Activated naive CD4-positive, alpha-beta T cell treated with anti-CD3 and anti-CD28 coated beads, Interleukin-2, amount 10 ng/mL, durations not matched to agents 7 days and 5 days (primary cell): ENCODE measurements at regions not wholly inside any gene's neighbourhood (a gene's known extent, or its start where the extent isn't known, plus 50 kb on each side); places are given as distances from the start of the nearest gene placed in this dataset.
A peak's percentile ranks its signal among the peaks of the same experiment; 100 is the strongest.

Experiments
- CTCF ChIA-PET: fragments of 350-600 bp; sonication (Branson Sonifier 250); formaldehyde crosslinking; loops from one replicate; lab custom pipeline; 2021; ENCODE audit warnings: antibody characterized with exemption; lab: Charles Lee
- DNase-seq: peaks from one replicate; pipeline ENCODE4 v3.0.0-alpha.2; 2020
- H3K27ac Mint-ChIP-seq: one replicate; pipeline ENCODE4 v1.8.0; 2021; ENCODE audit warnings: mild to moderate bottlenecking, moderate library complexity, mixed read lengths
- H3K27me3 Mint-ChIP-seq: one replicate; pipeline ENCODE4 v1.8.0; 2021; ENCODE audit warnings: mild to moderate bottlenecking, mixed read lengths
- H3K36me3 Mint-ChIP-seq: one replicate; pipeline ENCODE4 v1.8.0; 2021; ENCODE audit warnings: mixed read lengths
- H3K4me1 Mint-ChIP-seq: one replicate; pipeline ENCODE4 v1.8.0; 2021; ENCODE audit warnings: mixed read lengths
- H3K4me3 Mint-ChIP-seq: one replicate; pipeline ENCODE4 v1.8.0; 2021; ENCODE audit warnings: mild to moderate bottlenecking, moderate library complexity, mixed read lengths
- H3K9me3 Mint-ChIP-seq: one replicate; pipeline ENCODE4 v1.8.0; 2021; ENCODE audit warnings: mixed read lengths

- Mint-ChIP-seq H3K4me3 (no peak overlapping the region), H3K27ac (no peak overlapping the region)
- CTCF ChIA-PET, result interaction anchor here (0.9 to 1.4 kb wide), 4 partner anchors 9 to 110 kb away, joined by 3 to 4 read pairs (median 4); no protein-coding TSS in a partner anchor
Measured at GRCh38 chr1:234973426-234974250, 155.0 kb downstream of the TOMM20 start.

GRCh38 chr1:234972411-234973191, 156.0 kb downstream of the TOMM20 start:
- DNase-seq, result no peak
- Mint-ChIP-seq H3K27ac (no peak overlapping the region), H3K9me3 (no peaks in the 10 kb centered on the region), H3K4me1 (peaks cover 41% of the 10 kb centered on the region), H3K4me3 (no peak overlapping the region), H3K36me3 (no peaks in the 10 kb centered on the region), H3K27me3 (no peaks in the 10 kb centered on the region)
- CTCF ChIA-PET, result interaction anchor here (0.8 to 1.4 kb wide), 3 partner anchors 11 to 245 kb away, joined by 3 to 4 read pairs (median 3); no protein-coding TSS in a partner anchor

More at GRCh38 chr1:234973426-234974250, 155.0 kb downstream of the TOMM20 start:
- Mint-ChIP-seq H3K9me3 (no peaks in the 10 kb centered on the region), H3K36me3 (no peaks in the 10 kb centered on the region), H3K4me1 (peaks cover 50% of the 10 kb centered on the region), H3K27me3 (no peaks in the 10 kb centered on the region)
- no peak for DNase-seq

- CTCF ChIA-PET, result interaction anchor here (0.8 to 1.2 kb wide), 4 partner anchors 9 to 472 kb away, joined by 3 read pairs; no protein-coding TSS in a partner anchor
- peaks cover 37% of the 10 kb centered on the region for H3K4me1 Mint-ChIP-seq
Measured at GRCh38 chr1:234971586-234972297, 156.9 kb downstream of the TOMM20 start.

GRCh38 chr1:234970731-234971476, 157.7 kb downstream of the TOMM20 start:
- H3K36me3 Mint-ChIP-seq, result no peaks in the 10 kb centered on the region
- CTCF ChIA-PET, result interaction anchor here (0.8 to 1.7 kb wide), 6 partner anchors 10 to 472 kb away, joined by 3 to 5 read pairs (median 4); no protein-coding TSS in a partner anchor
- H3K4me1 Mint-ChIP-seq, result peaks cover 43% of the 10 kb centered on the region
- H3K27me3 Mint-ChIP-seq, result no peaks in the 10 kb centered on the region
- no peak for DNase-seq
- H3K9me3 Mint-ChIP-seq, result peaks cover 3% of the 10 kb centered on the region
- peak overlapping the region; percentile 6 for H3K27ac Mint-ChIP-seq
- H3K4me3 Mint-ChIP-seq, result no peak overlapping the region

More at GRCh38 chr1:234971586-234972297, 156.9 kb downstream of the TOMM20 start:
- H3K9me3 Mint-ChIP-seq, result no peaks in the 10 kb centered on the region
- no peaks in the 10 kb centered on the region for H3K27me3 Mint-ChIP-seq
- no peak overlapping the region for H3K27ac Mint-ChIP-seq
- no peaks in the 10 kb centered on the region for H3K36me3 Mint-ChIP-seq
- no peak for DNase-seq
- no peak overlapping the region for H3K4me3 Mint-ChIP-seq

GRCh38 chr1:234970401-234970730, 158.3 kb downstream of the TOMM20 start:
- CTCF ChIA-PET, result interaction anchor here (0.7 to 1.7 kb wide), 6 partner anchors 19 to 471 kb away, joined by 3 to 5 read pairs (median 4); no protein-coding TSS in a partner anchor
- H3K36me3 Mint-ChIP-seq, result peaks cover under 1% of the 10 kb centered on the region
- peaks cover 46% of the 10 kb centered on the region for H3K4me1 Mint-ChIP-seq
- no peaks in the 10 kb centered on the region for H3K27me3 Mint-ChIP-seq
- H3K9me3 Mint-ChIP-seq, result peaks cover 3% of the 10 kb centered on the region
- no peak overlapping the region for H3K27ac Mint-ChIP-seq
- no peak overlapping the region for H3K4me3 Mint-ChIP-seq
- no peak for DNase-seq

GRCh38 chr1:234969581-234970400, 158.8 kb downstream of the TOMM20 start:
- peaks cover 47% of the 10 kb centered on the region for H3K4me1 Mint-ChIP-seq
- H3K9me3 Mint-ChIP-seq, result peaks cover 3% of the 10 kb centered on the region
- H3K27me3 Mint-ChIP-seq, result no peaks in the 10 kb centered on the region
- H3K27ac Mint-ChIP-seq, result no peak overlapping the region
- CTCF ChIA-PET, result interaction anchor here (0.7 to 1.7 kb wide), 3 partner anchors 19 to 114 kb away, joined by 3 to 4 read pairs (median 3); no protein-coding TSS in a partner anchor
- peaks cover 4% of the 10 kb centered on the region for H3K36me3 Mint-ChIP-seq
- no peak overlapping the region for H3K4me3 Mint-ChIP-seq
- no peak for DNase-seq

- DNase-seq, result no peak
- CTCF ChIA-PET, result no interaction called here
- peaks cover 3% of the 10 kb centered on the region for H3K9me3 Mint-ChIP-seq
- no peak overlapping the region for H3K4me3 Mint-ChIP-seq
- peaks cover 4% of the 10 kb centered on the region for H3K36me3 Mint-ChIP-seq
- no peak overlapping the region for H3K27ac Mint-ChIP-seq
- no peaks in the 10 kb centered on the region for H3K27me3 Mint-ChIP-seq
- peaks cover 54% of the 10 kb centered on the region for H3K4me1 Mint-ChIP-seq
Measured at GRCh38 chr1:234969011-234969441, 159.6 kb downstream of the TOMM20 start.

- Mint-ChIP-seq H3K4me1 (peaks cover 60% of the 10 kb centered on the region), H3K4me3 (no peak overlapping the region), H3K27ac (no peak overlapping the region), H3K27me3 (no peaks in the 10 kb centered on the region), H3K9me3 (peaks cover 3% of the 10 kb centered on the region), H3K36me3 (peaks cover 4% of the 10 kb centered on the region)
- CTCF ChIA-PET, result no interaction called here
- no peak for DNase-seq
Measured at GRCh38 chr1:234968451-234968850, 160.2 kb downstream of the TOMM20 start.

- Mint-ChIP-seq H3K27me3 (no peaks in the 10 kb centered on the region), H3K4me3 (no peak overlapping the region), H3K27ac (no peak overlapping the region), H3K36me3 (peaks cover 4% of the 10 kb centered on the region), H3K9me3 (peaks cover 3% of the 10 kb centered on the region), H3K4me1 (peaks cover 69% of the 10 kb centered on the region)
- CTCF ChIA-PET, result interaction anchor here (1.6 kb wide), 1 partner anchor 9 kb away, joined by 5 read pairs; no protein-coding TSS in a partner anchor
- DNase-seq, result no peak
Measured at GRCh38 chr1:234967121-234967520, 161.5 kb downstream of the TOMM20 start.

- H3K4me3 Mint-ChIP-seq, result no peak overlapping the region
- H3K27me3 Mint-ChIP-seq, result no peaks in the 10 kb centered on the region
- peak overlapping the region; percentile 90 for H3K27ac Mint-ChIP-seq
- H3K4me1 Mint-ChIP-seq, result peaks cover 69% of the 10 kb centered on the region
- peaks cover 4% of the 10 kb centered on the region for H3K36me3 Mint-ChIP-seq
- CTCF ChIA-PET, result interaction anchor here (1.0 to 1.4 kb wide), 4 partner anchors 9 to 466 kb away, joined by 3 to 7 read pairs (median 4); no protein-coding TSS in a partner anchor
- DNase-seq, result no peak
- H3K9me3 Mint-ChIP-seq, result peaks cover 3% of the 10 kb centered on the region
Measured at GRCh38 chr1:234965111-234965510, 163.5 kb downstream of the TOMM20 start.

GRCh38 chr1:234963904-234964702, 164.5 kb downstream of the TOMM20 start:
- CTCF ChIA-PET, result interaction anchor here (1.0 to 1.2 kb wide), 4 partner anchors 10 to 110 kb away, joined by 3 to 7 read pairs (median 3); no protein-coding TSS in a partner anchor
- H3K4me3 Mint-ChIP-seq, result peak overlapping the region; percentile 9
- H3K27me3 Mint-ChIP-seq, result no peaks in the 10 kb centered on the region
- peaks cover 4% of the 10 kb centered on the region for H3K36me3 Mint-ChIP-seq
- no peak for DNase-seq
- H3K4me1 Mint-ChIP-seq, result peaks cover 73% of the 10 kb centered on the region
- H3K9me3 Mint-ChIP-seq, result peaks cover 3% of the 10 kb centered on the region
- H3K27ac Mint-ChIP-seq, result peak overlapping the region; percentile 90
